SK-MEL-5 (cell line): ENCODE measurements at regions not wholly inside any gene's neighbourhood (a gene's known extent, or its start where the extent isn't known, plus 50 kb on each side); places are given as distances from the start of the nearest gene placed in this dataset.
A peak's percentile ranks its signal among the peaks of the same experiment; 100 is the strongest.
"Not testable (repeated sequence)": the region's sequence is repeated elsewhere in the genome, so short reads cannot be mapped to it uniquely, and the experiment has no call there.

Source experiments
- DNase-seq: peaks from one replicate; pipeline ENCODE4 v3.0.0-alpha.2; 2016; ENCODE audit warnings: low read depth, low spot score
- in situ Hi-C: cut with HindIII; loops from 2 replicates; pipeline ENCODE4 v1.10.0; 2016; ENCODE audit warnings: low sequenced_read_pairs, high pct_unique_total_duplicates, low pct_unique_long_range_greater_than_20kb

DNA sequence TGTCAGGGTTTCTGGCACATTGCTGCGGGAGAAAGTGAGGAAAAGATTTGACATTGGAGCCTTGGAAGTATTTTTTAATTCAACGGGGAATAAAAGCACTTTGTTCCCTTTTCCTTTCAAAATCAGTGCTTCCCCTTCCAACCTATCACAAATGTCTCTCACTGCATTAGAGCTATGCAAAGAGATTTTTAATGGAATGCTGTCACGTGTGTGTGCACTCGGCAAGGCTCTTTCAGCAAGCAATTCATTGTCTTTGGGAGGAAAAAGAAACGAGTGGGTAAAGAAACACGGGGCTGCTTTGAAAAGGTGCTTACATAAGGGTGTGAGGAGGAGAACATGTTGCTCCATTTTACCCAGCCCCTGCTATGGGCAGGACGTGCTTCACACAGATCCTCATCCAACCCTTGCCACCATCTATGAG lies 490.4 kb upstream of the PROK2 start:
- no peak for DNase-seq
- in situ Hi-C loops: no loop called here

DNA sequence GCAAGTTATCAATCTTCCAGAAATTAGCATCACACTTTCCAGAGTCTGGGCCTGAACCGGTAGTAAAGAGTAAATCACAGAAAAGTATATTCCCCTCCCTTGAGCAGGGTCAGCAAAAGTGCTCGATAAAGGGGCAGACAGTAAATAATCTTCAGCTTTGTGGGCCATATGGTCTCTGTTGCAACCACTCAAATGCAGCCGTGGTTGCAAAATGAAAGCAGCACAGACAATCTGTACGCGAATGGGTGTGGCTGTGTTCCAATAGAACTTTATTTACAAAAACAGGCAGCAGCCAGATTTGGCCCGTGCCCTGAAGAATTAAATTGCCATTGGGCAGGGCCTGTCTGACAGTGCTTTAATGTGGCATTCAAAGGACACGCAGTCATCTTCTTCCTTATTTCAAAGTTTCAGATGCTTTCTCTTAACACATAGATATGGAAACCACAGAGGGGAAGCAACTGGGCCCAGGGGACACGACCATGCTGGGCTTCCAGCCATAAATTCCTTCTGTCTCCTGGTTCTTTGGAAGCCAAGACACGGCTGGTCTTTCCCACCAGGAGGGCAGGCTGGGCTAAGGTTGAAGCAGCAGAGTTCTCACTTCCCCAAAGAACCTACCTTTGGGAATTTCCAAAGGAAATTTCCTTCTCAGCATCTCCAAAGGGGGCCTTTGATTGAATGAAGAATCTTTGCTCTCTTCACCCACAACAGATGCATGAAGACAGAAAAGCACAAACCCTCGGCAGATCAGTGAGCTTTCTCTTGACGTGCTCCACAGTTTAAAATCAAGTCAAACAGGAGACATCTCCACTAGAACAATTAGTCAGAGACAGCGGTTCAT lies 489.8 kb upstream of the PROK2 start:
- DNase-seq: peak; percentile 22
- in situ Hi-C loops: no loop called here

GRCh38 chr3:72273615-72274014 lies 488.7 kb upstream of the PROK2 start:
- DNase-seq: no peak

DNA sequence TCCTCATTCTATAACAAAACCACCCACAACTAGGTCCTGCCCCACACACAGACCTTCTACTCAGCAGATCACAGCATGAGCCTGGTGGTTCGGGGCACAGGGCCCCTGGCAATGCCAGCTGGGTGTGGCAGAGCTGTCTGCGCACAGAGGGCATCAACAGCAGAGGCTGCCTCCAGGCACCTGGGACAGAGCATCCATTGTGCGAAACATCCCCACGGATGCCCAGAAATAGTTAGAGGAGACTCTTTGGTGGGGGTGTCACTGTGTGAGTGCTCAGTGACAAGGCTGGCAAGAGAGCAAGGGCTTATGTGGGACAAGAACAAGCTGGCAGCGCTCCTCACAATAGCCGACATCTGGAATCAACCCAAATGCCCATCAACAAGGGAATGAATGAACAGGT lies 487.4 kb upstream of the PROK2 start:
- in situ Hi-C loops: no loop called here

More at GRCh38 chr3:72273615-72274014, 488.7 kb upstream of the PROK2 start:
- in situ Hi-C loops: no loop called here

DNA sequence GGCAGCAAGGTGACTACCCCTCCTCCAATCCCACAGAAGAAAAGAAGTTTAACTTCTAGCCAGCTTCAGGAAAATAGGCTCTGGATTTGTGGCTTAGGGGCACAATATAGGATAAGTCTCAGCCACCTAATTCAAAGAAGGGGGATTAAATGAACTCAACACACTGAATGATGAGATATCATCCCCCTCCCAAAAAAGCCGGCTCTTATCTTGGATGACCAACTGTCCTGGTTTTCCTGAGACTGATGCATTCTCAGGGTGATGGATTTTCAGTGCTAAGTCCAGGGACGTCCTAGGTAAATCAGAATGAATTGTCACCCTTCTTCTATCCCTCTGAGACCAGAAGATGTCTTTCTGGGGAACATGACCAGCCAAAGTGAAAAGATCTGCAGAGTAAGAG lies 487.0 kb upstream of the PROK2 start:
- no peak for DNase-seq
- in situ Hi-C loops: no loop called here

More for the DNA sequence above, 487.4 kb upstream of the PROK2 start:
- no peak for DNase-seq

DNA sequence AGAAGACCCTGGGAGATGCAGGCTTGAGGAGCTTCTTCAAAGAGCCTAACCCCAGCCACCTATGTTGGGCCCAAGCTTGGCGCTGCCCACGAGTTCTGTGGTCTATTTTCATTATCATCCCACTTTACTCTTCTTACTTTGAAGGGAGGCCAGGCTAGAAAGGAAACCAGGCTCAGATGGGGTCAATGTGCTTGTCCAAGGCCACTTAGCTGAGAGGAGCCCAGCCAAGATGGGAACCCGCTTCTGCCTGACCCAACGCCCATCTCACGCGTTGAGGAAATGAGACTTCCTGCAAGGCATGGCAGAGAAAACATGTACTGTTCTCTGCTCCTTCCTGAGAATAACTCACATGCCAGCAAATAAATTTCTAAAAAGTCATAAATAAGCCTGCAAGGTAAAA lies 486.3 kb upstream of the PROK2 start:
- in situ Hi-C loops: no loop called here

GRCh38 chr3:72270730-72271129 lies 485.8 kb upstream of the PROK2 start:
- in situ Hi-C loops: no loop called here
- DNase-seq: no peak

More for the DNA sequence above, 486.3 kb upstream of the PROK2 start:
- DNase-seq: no peak

DNA sequence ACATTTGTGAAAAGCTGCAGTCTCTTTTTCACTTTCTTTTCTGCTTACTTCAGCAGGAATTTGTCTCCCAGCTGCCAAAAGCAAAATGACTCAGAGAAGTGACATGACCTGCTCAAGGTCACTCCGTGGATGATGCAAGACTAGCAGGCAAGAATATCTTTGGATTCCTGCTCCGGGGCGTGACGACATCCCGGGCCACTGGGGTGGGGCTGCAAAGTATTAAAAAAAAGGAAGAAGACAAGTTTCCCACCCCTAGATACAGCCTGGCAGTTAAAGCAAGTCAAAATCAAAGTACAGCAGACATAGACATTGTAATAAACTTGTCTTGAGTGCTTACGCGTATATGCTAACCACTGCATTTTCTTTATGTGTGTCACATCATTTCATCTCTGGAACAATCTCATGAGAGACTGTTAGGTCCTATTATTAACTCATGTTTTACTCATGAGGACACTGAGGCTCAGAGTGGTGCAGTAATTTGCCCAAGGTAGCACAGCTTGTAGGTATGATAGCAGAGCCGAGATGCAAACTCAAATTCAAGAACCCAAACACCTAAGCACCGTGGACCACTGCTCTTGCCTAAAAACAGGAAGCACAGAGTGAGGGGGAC lies 485.2 kb upstream of the PROK2 start:
- in situ Hi-C loops: no loop called here

DNA sequence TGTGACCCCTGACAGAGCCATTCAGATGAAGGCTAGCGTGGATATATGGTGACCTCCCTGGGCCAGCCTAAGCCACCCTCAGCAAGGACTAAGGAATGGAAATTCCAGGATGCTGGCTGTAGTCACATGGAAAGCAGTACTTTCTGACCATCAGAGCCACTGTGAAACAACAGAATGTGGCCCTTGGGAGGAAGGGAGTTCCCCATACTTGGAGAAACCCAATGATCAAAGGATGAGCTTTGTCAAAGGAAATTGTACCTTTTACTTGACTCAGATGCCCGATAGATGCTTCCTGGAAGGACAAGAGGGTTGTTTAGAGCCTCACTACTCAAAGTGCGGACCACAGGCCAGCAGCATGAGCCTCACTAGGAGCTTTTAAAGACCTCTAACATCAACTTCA lies 484.5 kb upstream of the PROK2 start:
- in situ Hi-C loops: no loop called here

More for the DNA sequence above, 485.2 kb upstream of the PROK2 start:
- peak; percentile 10 for DNase-seq

DNA sequence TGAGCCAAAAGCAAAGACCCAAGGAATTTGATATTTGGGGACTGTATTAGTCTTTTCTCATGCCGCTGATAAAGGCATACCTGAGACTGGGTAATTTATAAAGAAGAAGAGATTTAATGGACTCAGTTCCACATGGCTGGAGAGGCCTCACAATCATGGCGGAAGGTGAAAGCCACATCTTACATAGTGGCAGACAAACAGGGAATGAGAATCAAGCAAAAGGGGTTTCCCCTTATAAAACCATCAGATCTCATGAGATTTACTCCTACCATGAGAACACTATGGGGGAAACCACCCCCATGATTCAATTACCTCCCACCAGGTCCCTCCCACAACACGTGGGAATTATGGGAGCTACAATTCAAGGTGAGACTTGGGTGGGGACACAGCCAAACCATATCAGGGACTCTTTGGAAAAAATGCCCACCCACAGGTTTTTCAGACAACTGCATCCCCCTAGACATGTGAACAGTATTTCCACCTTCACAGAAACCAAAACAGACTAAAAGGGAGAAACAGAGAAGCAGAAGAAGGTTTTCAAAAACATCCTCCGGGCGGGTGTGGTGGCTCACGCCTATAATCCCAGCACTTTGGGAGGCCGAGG lies 482.1 kb upstream of the PROK2 start:
- DNase-seq, in situ Hi-C loops: not testable (repeated sequence)

More for the DNA sequence above, 484.5 kb upstream of the PROK2 start:
- no peak for DNase-seq

DNA sequence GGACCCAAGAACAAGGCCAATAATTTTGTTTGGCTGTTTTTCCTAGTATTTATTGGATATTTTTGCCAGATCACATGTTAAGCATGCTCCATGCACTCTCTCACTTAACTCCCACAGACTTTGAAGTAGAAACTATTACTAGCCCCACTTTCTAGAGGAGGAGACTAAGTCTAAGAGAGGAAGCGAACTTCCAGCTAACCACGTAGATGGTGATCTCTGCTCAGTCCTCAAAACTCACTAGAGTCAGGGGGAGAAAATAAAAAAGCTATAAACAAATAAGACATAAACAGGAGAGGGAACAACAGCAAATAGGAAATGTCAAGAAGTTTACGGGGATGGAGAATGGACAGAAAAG lies 481.0 kb upstream of the PROK2 start:
- in situ Hi-C loops: no loop called here
- DNase-seq: no peak

DNA sequence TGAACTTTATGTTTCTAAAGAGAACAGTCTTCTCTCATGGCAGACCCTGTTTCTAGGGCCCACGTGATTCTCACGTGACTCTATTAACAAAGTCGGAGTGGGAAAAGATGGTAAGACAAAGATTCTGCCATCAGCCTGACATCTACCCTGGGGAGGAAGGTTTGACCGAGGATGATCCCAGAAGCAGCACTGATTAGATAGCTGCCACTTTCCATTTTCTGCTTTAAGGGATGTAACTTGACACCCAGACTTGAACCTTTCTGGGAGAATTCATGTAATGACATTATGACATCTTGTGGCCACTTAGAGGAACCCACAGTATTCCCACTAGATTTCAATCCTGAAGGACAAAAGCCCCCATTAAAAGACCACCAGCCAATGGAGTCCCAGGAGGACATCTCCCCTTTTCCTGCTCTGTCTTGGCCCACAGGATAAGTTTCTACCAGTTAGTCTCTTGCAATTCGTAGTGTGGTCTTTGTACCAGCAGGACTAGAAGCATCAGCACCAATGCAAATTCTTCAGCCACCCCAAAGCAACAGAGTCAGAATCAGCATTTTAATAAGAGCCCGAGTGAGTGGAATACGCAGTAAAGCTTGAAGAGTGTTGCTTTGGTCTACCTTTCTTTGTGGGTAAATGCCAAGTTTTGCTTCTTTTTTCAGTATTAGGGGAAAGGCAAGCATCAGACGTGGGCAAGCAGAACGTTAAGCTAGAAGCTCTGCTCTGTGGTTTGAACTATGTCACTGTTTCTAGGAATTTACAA lies 480.5 kb upstream of the PROK2 start:
- in situ Hi-C loops: no loop called here

DNA sequence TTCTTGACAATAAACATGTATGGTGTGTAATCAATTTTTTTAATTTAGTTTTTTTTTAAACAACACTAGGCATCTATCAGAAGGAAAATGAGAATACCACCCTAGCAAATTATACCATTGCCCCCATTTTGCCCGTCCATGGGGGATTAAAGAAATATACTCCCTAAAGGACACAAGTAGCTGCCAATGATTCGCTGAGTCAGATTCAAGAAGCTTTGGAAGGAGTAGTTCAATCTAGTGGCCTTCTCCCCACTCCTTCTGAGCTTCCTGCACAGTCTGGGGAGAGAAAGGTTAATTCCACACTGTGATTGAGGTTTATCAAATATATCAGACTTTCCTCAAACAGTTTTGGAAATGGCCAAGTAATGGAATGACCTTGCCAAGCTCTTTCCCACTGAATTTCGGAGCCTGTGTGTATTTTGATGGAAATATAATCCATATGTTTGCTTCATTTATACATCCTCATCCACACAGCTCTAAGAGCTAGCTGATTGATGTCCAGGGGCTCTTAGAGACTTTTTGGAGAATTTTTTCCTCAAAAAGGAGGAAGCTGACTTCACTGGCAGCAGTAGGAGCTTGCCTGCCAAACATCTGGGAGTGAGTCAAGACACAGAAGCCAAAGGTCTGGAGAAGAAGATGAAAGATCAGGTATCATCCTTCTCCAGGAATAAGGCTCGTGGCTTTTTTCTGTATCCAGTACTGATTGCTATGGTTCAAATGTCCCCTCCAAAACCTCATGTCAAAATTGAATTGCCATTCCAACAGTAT lies 478.5 kb upstream of the PROK2 start:
- DNase-seq: no peak
- in situ Hi-C loops: no loop called here

More for the DNA sequence above, 480.5 kb upstream of the PROK2 start:
- DNase-seq: peak; percentile 52

DNA sequence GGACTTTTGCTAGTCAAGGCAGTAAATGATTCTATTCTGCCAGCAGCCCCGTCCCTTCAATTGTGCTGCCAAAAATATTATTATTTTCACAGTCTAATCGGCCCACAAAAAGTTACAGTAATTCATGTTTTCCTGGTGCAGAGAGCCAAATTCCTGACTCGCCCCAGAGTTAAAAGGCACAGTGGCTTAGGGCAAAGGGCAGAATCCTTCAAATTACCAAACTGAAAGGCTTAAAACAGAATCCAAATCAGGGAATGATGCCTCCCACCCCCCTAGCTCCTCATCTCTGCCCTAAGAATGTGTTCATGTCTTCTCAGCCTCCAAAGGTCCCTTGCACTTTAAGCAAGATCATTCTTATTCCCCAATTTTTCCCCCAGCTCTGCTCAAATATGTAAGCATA lies 477.8 kb upstream of the PROK2 start:
- no peak for DNase-seq
- in situ Hi-C loops: no loop called here

- no peak for DNase-seq
- in situ Hi-C loops: no loop called here
Measured at GRCh38 chr3:72261566-72262564, 476.9 kb upstream of the PROK2 start.

DNA sequence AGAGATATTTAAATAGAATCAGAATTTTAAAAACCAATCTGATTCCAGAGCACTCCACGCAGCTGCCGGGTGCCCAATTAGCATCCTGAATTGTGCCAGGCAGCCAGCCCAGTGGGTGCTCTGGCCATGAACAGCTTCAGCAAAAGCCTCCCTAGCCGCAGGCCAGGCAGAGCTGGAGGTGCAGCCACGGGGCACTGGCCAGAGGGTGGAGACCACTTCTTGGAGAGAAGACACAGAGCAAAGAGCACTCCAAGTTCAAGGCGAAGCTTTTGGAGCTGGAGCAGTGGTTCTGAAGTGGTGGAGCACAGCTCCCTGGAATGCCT lies 475.6 kb upstream of the PROK2 start:
- in situ Hi-C loops: no loop called here
- no peak for DNase-seq
